A673 (cell line): ENCODE measurements at regions not wholly inside any gene's neighbourhood (a gene's known extent, or its start where the extent isn't known, plus 50 kb on each side); places are given as distances from the start of the nearest gene placed in this dataset.

ENCODE experiments used
- BruUV-seq: library from RNA; stranded (reverse); fragments of 400-500 nt; replicated peaks from 2 replicates; lab custom pipeline; 2021; lab: Mats Ljungman, UMichigan
- CTCF ChIA-PET: fragments of 300-600 bp; sonication (Branson Sonifier 250); formaldehyde crosslinking; loops from one replicate; lab custom pipeline; 2022; ENCODE audit warnings: antibody characterized with exemption; lab: Charles Lee
- POLR2A ChIA-PET: fragments of 300-600 bp; sonication (Branson Sonifier 250); formaldehyde crosslinking; loops from one replicate; lab custom pipeline; 2022; ENCODE audit warnings: antibody characterized with exemption; ENCODE audit not compliant: low non-redundant PET; lab: Charles Lee
- DNase-seq: peaks from one replicate; pipeline ENCODE4 v3.0.0-alpha.2; 2015; ENCODE audit warnings: low spot score
- H3K27ac ChIP-seq: fragments of 200-600 bp; sonication (generic); 2 replicates; pipeline ENCODE4 v1.5.1; 2016; ENCODE audit warnings: mixed run types, low read depth, mild to moderate bottlenecking, mixed read lengths, antibody characterized with exemption, low read length; ENCODE audit not compliant: poor library complexity, severe bottlenecking
- H3K27me3 ChIP-seq: fragments of 200-600 bp; sonication (generic); replicated peaks from 2 replicates; pipeline ENCODE4 v1.6.1; 2017; ENCODE audit warnings: mixed run types, low read depth, mild to moderate bottlenecking, mixed read lengths, antibody characterized with exemption, low read length; ENCODE audit not compliant: insufficient read depth, poor library complexity
- H3K36me3 ChIP-seq: fragments of 200-600 bp; sonication (generic); 2 replicates; pipeline ENCODE4 v1.6.1; 2016; ENCODE audit warnings: mixed run types, mild to moderate bottlenecking, mixed read lengths, antibody characterized with exemption, low read length; ENCODE audit not compliant: insufficient read depth, poor library complexity, severe bottlenecking
- H3K4me1 ChIP-seq: fragments of 200-600 bp; sonication (generic); 2 replicates; pipeline ENCODE4 v1.6.1; 2017; ENCODE audit warnings: mixed run types, mild to moderate bottlenecking, mixed read lengths, antibody characterized with exemption, low read length; ENCODE audit not compliant: insufficient read depth, poor library complexity, severe bottlenecking
- H3K4me3 ChIP-seq: fragments of 200-600 bp; sonication (generic); 2 replicates; pipeline ENCODE4 v1.5.1; 2016; ENCODE audit warnings: low read depth, mixed run types, mild to moderate bottlenecking, mixed read lengths, low read length; ENCODE audit not compliant: poor library complexity, severe bottlenecking
- H3K9me3 ChIP-seq: fragments of 200-600 bp; sonication (generic); 2 replicates; pipeline ENCODE4 v1.6.1; 2016; ENCODE audit warnings: mixed run types, low read depth, mild to moderate bottlenecking, mixed read lengths, antibody characterized with exemption, low read length; ENCODE audit not compliant: poor library complexity, severe bottlenecking
- CTCF ChIP-seq: fragments of 300-800, 200-600 bp; sonication (generic); conservative IDR thresholded peaks from 2 replicates; pipeline ENCODE4 v1.5.1; 2017; ENCODE audit warnings: low read depth, mild to moderate bottlenecking, antibody characterized with exemption, low read length, moderate library complexity, mixed read lengths
- EZH2 ChIP-seq: fragments of 200-600 bp; sonication (generic); IDR thresholded peaks from 2 replicates; pipeline ENCODE4 v1.6.1; 2017; ENCODE audit warnings: borderline replicate concordance, low read depth, mild to moderate bottlenecking, mixed read lengths, antibody characterized with exemption, low read length; ENCODE audit not compliant: poor library complexity, severe bottlenecking
- intact Hi-C: fragments of 100-400 bp; cut with micrococcal nuclease; formaldehyde crosslinking; loops from one replicate; pipeline ENCODE4 v1.10.0; 2022; ENCODE audit not compliant: unreplicated experiment

DNA sequence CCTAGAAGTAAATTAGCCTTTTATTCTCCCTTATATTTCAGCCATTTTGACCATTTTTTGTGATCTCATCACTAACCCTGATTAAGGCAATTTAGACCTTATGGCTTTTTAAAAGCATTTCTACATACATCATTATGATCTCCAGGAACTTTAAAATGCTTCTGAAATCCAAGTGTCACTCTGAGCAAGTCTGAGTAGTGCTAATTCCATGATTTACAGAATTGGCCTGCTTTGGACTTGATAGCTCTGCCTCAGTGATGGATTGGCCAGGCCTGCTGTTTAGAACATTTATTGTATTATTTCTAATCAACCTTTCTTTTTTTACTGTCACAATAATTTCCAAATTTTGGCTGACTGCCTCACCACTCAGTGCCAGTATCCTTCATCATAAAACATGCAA lies 116.4 kb downstream of the KCNA4 start:
- Histone ChIP-seq H3K4me1 (no peaks in the 10 kb centered on the region), H3K9me3 (peaks cover 32% of the 10 kb centered on the region), H3K4me3 (no peak overlapping the region), H3K27me3 (no peaks in the 10 kb centered on the region), H3K36me3 (no peaks in the 10 kb centered on the region), H3K27ac (no peak overlapping the region)
- BruUV-seq = no TSS peak
- no peak for DNase-seq
- intact Hi-C loops = no loop called here
- TF ChIP-seq EZH2 (no peak), CTCF (no peak)
- CTCF ChIA-PET = no interaction called here
- POLR2A ChIA-PET = no interaction called here

DNA sequence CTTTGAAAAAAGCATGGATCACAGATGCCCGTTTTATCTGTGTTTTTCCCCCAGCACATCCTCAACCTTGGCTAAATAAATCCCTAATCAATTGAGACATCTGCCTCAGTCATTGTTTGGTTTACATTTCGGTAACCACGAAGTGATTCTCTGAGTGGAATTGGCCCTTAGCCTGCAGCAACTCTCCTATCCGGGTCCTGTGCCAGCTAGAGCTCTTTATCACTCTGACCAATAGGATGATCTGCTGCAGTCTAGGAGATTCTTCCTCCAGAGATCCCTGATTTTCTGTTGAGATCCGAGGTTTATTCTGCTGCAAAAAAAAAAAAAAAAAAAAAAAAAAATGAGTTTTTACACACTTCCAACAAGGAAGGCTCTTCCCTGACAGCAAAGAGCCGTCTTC lies 137.3 kb downstream of the KCNA4 start:
- POLR2A ChIA-PET = interaction anchor here (0.7 kb wide), 1 partner anchor 15 kb away, joined by 3 read pairs; no protein-coding TSS in a partner anchor
- Histone ChIP-seq H3K4me3 (no peak overlapping the region), H3K27me3 (no peaks in the 10 kb centered on the region), H3K36me3 (no peaks in the 10 kb centered on the region), H3K27ac (no peak overlapping the region), H3K9me3 (peaks cover 47% of the 10 kb centered on the region), H3K4me1 (no peaks in the 10 kb centered on the region)
- DNase-seq = no peak
- BruUV-seq = no TSS peak
- CTCF ChIA-PET = no interaction called here
- intact Hi-C loops = no loop called here
- TF ChIP-seq EZH2 = no peak
- TF ChIP-seq CTCF = no peak

DNA sequence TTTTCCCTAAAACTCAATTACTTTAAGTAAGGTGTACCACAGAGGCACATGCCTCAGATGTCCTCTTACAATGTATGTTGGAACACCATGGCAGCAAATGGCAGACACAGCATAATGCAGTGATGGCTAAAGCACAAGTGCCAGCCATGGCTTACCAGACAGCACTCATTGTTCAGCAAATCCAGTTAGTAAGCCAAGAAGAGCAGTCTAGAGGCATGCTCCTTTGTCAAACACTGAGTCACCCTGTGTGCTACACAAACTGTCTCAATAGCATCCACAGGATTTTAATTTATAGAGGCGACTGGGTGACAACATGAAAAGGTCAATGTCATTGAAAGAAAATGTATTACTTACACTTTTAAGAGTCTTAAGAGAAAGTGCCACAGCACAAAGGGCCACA lies 140.6 kb downstream of the KCNA4 start:
- Histone ChIP-seq H3K9me3 (peaks cover 51% of the 10 kb centered on the region), H3K27me3 (no peaks in the 10 kb centered on the region), H3K27ac (no peak overlapping the region), H3K36me3 (no peaks in the 10 kb centered on the region), H3K4me1 (no peaks in the 10 kb centered on the region), H3K4me3 (no peak overlapping the region)
- intact Hi-C loops = no loop called here
- ChIA-PET POLR2A (no interaction called here), CTCF (no interaction called here)
- TF ChIP-seq CTCF (no peak), EZH2 (no peak)
- no peak for DNase-seq
- no TSS peak for BruUV-seq
